GM12878 (cell line): ENCODE measurements at regions not wholly inside any gene's neighbourhood (a gene's known extent, or its start where the extent isn't known, plus 50 kb on each side); places are given as distances from the start of the nearest gene placed in this dataset.

Experiments
- ATAC-seq: fragments of 200-7000 bp; cut with Tn5 transposase; 3 replicates; pipeline ENCODE4 v1.9.1; 2020; ENCODE audit warnings: mild to moderate bottlenecking, moderate library complexity
- BruUV-seq: library from RNA; stranded (reverse); fragments of 400-500 nt; replicated peaks from 2 replicates; lab custom pipeline; 2021; lab: Mats Ljungman, UMichigan
- CTCF ChIA-PET: fragments of 300-600 bp; sonication (Branson Sonifier 250); formaldehyde crosslinking; extraction: SDS; loops from one replicate; lab custom pipeline; 2021; ENCODE audit warnings: inconsistent platforms; lab: Yijun Ruan, JAX
- POLR2A ChIA-PET: fragments of 350-600 bp; formaldehyde crosslinking; extraction: SDS; loops from one replicate; lab custom pipeline; 2021; ENCODE audit warnings: inconsistent platforms; lab: Charles Lee
- RAD21 ChIA-PET: fragments of 300-600 bp; sonication (Branson Sonifier 250); formaldehyde crosslinking; loops from one replicate; lab custom pipeline; 2023; ENCODE audit warnings: antibody characterized with exemption; ENCODE audit not compliant: unreplicated experiment; lab: Charles Lee
- SMC1A ChIA-PET: fragments of 300-600 bp; sonication (Branson Sonifier 250); formaldehyde crosslinking; loops from one replicate; lab custom pipeline; 2023; ENCODE audit not compliant: unreplicated experiment, uncharacterized antibody; lab: Charles Lee
- DNase-seq: peaks from one replicate; pipeline ENCODE4 v3.0.0-alpha.2; 2011; ENCODE audit warnings: low read depth, low spot score
- FAIRE-seq: peaks from 3 replicates; lab custom pipeline; 2011; peaks lifted over from hg19 to GRCh38; lab: Jason Lieb, UNC
- H2AFZ ChIP-seq: 2 replicates; pipeline ENCODE4 v1.6.0; 2011; ENCODE audit warnings: low read depth, low read length, control low read depth; ENCODE audit not compliant: control insufficient read depth
- H3K27ac ChIP-seq: 2 replicates; pipeline ENCODE4 v1.5.1; 2011; ENCODE audit warnings: control low read depth; ENCODE audit not compliant: control insufficient read depth, insufficient read depth
- H3K27me3 ChIP-seq, 2 experiments: replicated peaks in 1 of 2; 2 replicates each; pipeline versions ENCODE4 v1.6.0 to v1.6.1; 2011; ENCODE audit warnings: low read length in 1 of 2; ENCODE audit not compliant: control insufficient read depth in 2 of 2, insufficient read depth in 2 of 2
- H3K36me3 ChIP-seq, 2 experiments: 2 replicates each; pipeline ENCODE4 v1.5.1; 2011; ENCODE audit warnings: low read length in 1 of 2; ENCODE audit not compliant: control insufficient read depth in 2 of 2, insufficient read depth in 2 of 2
- H3K4me1 ChIP-seq: 2 replicates; pipeline ENCODE4 v1.6.1; 2011; ENCODE audit warnings: mild to moderate bottlenecking, low read length, moderate library complexity, mixed read lengths; ENCODE audit not compliant: control insufficient read depth, insufficient read depth
- H3K4me2 ChIP-seq: 2 replicates; pipeline ENCODE4 v1.6.0; 2011; ENCODE audit warnings: control low read depth; ENCODE audit not compliant: control insufficient read depth, insufficient read depth
- H3K4me3 ChIP-seq: fragments of 200-600 bp; sonication (generic); 2 replicates; pipeline ENCODE4 v1.5.1; 2016
- H3K79me2 ChIP-seq: 2 replicates; pipeline ENCODE4 v1.6.0; 2011; ENCODE audit warnings: low read length; ENCODE audit not compliant: control insufficient read depth, insufficient read depth
- H3K9ac ChIP-seq: 2 replicates; pipeline ENCODE4 v1.8.0; 2011; ENCODE audit warnings: low read length, control low read depth, mixed read lengths; ENCODE audit not compliant: control insufficient read depth, insufficient read depth
- H3K9me3 ChIP-seq: replicated peaks from 3 replicates; pipeline ENCODE4 v1.5.1; 2011; ENCODE audit warnings: mild to moderate bottlenecking, low read length; ENCODE audit not compliant: control insufficient read depth, insufficient read depth
- H4K20me1 ChIP-seq: 2 replicates; pipeline ENCODE4 v1.6.0; 2011; ENCODE audit not compliant: control insufficient read depth, insufficient read depth
- CHD1 ChIP-seq: IDR thresholded peaks from 2 replicates; pipeline ENCODE4 v1.6.1; 2012; ENCODE audit warnings: low read depth, low read length, improper control_type of control experiment
- GABPA ChIP-seq: IDR thresholded peaks from 2 replicates; pipeline ENCODE4 v1.6.1; 2014; ENCODE audit warnings: antibody characterized with exemption, low read depth, mild to moderate bottlenecking, inconsistent platforms
- GATAD2B ChIP-seq: fragments of 450-650 bp; conservative IDR thresholded peaks from 2 replicates; pipeline ENCODE4 v1.6.1; 2017; ENCODE audit warnings: low read depth, mild to moderate bottlenecking, moderate library complexity
- IKZF2 ChIP-seq, 2 experiments: fragments of 450-650 bp; IDR thresholded peaks; 2 replicates each; pipeline ENCODE4 v1.6.1; 2017; ENCODE audit warnings: mild to moderate bottlenecking in 2 of 2, moderate library complexity in 2 of 2
- IRF4 ChIP-seq: IDR thresholded peaks from 2 replicates; pipeline ENCODE4 v1.6.1; 2011; ENCODE audit warnings: low read depth, low read length
- JUND ChIP-seq: IDR thresholded peaks from 2 replicates; pipeline ENCODE4 v1.6.1; 2012; ENCODE audit warnings: low read depth, mild to moderate bottlenecking, low read length, improper control_type of control experiment, moderate library complexity
- MEF2A ChIP-seq: IDR thresholded peaks from 2 replicates; pipeline ENCODE4 v1.6.1; 2011; ENCODE audit warnings: low read depth, mild to moderate bottlenecking, low read length, moderate library complexity; ENCODE audit not compliant: insufficient read depth
- RELA ChIP-seq: fragments of 450-650 bp; IDR thresholded peaks from 2 replicates; pipeline ENCODE4 v1.8.0; 2014; ENCODE audit warnings: borderline replicate concordance; ENCODE audit not compliant: partially characterized antibody
- SIN3A ChIP-seq: IDR thresholded peaks from 2 replicates; pipeline ENCODE4 v1.6.1; 2012; ENCODE audit warnings: low read depth, low read length, improper control_type of control experiment
- SIX5 ChIP-seq: IDR thresholded peaks from 2 replicates; pipeline ENCODE4 v1.6.1; 2011; ENCODE audit warnings: mild to moderate bottlenecking, low read depth, low read length, moderate library complexity; ENCODE audit not compliant: severe bottlenecking
- STAT3 ChIP-seq: IDR thresholded peaks from 2 replicates; pipeline ENCODE4 v1.6.1; 2011; ENCODE audit warnings: low read depth, low read length, improper control_type of control experiment
- TCF12 ChIP-seq: IDR thresholded peaks from 2 replicates; pipeline ENCODE4 v1.6.1; 2011; ENCODE audit warnings: low read depth, mild to moderate bottlenecking, low read length
- ZNF217 ChIP-seq: fragments of 450-650 bp; IDR thresholded peaks from 2 replicates; pipeline ENCODE4 v1.6.1; 2017; ENCODE audit warnings: antibody characterized with exemption, mild to moderate bottlenecking
- WGBS: methylation state at CpG from one replicate; pipeline ENCODE4 v1.1.6; 2016; ENCODE audit warnings: low lambda C conversion rate; ENCODE audit not compliant: insufficient replicate concordance, insufficient coverage; ENCODE audit errors: missing lambda C conversion rate; 5-methylcytosine and 5-hydroxymethylcytosine counted together
- in situ Hi-C: fragments of 300-500 bp; cut with MboI; formaldehyde crosslinking; loops from 9 replicates; pipeline ENCODE4 v1.14.3; 2018; ENCODE audit warnings: mixed read lengths
- intact Hi-C: fragments of 100-400 bp; cut with micrococcal nuclease; formaldehyde crosslinking; loops from one replicate; pipeline ENCODE4 v1.14.2; 2022; ENCODE audit not compliant: unreplicated experiment
- TF ChIP-seq, protein P1 (sequence below): IDR thresholded peaks from 2 replicates; pipeline ENCODE4 v1.6.1; 2011; ENCODE audit warnings: low read depth, mild to moderate bottlenecking, low read length, moderate library complexity, borderline replicate concordance; ENCODE audit errors: extremely low read depth

- intact Hi-C loops, result no loop called here
- Histone ChIP-seq H2AFZ (no peak overlapping the region), H3K27ac (no peak overlapping the region), H3K9me3 (no peaks in the 10 kb centered on the region), H3K4me1 (no peaks in the 10 kb centered on the region), H4K20me1 (no peaks in the 10 kb centered on the region), H3K4me3 (no peak overlapping the region), H3K9ac (no peak overlapping the region), H3K79me2 (no peaks in the 10 kb centered on the region), H3K4me2 (no peak overlapping the region), H3K27me3 (no peaks in the 10 kb centered on the region; a peak in 2 of 4 replicates), H3K36me3 (no peaks in the 10 kb centered on the region)
- DNase-seq, result no peak
- BruUV-seq, result no TSS peak
- ChIA-PET CTCF (no interaction called here), SMC1A (no interaction called here), RAD21 (no interaction called here), POLR2A (no interaction called here)
- TF ChIP-seq CHD1, result no peak
- no peak for TF ChIP-seq MEF2A
- no peak for TF ChIP-seq JUND
- no peak for TF ChIP-seq GATAD2B
- no peak for TF ChIP-seq STAT3
- TF ChIP-seq, protein P1, sequence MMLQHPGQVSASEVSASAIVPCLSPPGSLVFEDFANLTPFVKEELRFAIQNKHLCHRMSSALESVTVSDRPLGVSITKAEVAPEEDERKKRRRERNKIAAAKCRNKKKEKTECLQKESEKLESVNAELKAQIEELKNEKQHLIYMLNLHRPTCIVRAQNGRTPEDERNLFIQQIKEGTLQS, result no peak
- no peak for TF ChIP-seq ZNF217
- TF ChIP-seq IRF4, result no peak
- no peak for TF ChIP-seq GABPA
- no peak for TF ChIP-seq TCF12
- TF ChIP-seq SIX5, result no peak
- TF ChIP-seq RELA, result no peak
- no peak for TF ChIP-seq SIN3A
- TF ChIP-seq IKZF2 (IDR thresholded peaks at IDR 0.05), result no peak
- no peak for ATAC-seq
- in situ Hi-C loops, result no loop called here
- WGBS, result 29% methylated on average over 3 of the region's 3 CpGs
- no peak for FAIRE-seq
These were observed 107.6 kb upstream of the STK26 start for GRCh38 chrX:131915488-131915887.
